ENCODE measurements at regions not wholly inside any gene's neighbourhood (a gene's known extent, or its start where the extent isn't known, plus 50 kb on each side); places are given as distances from the start of the nearest gene placed in this dataset.

DNA sequence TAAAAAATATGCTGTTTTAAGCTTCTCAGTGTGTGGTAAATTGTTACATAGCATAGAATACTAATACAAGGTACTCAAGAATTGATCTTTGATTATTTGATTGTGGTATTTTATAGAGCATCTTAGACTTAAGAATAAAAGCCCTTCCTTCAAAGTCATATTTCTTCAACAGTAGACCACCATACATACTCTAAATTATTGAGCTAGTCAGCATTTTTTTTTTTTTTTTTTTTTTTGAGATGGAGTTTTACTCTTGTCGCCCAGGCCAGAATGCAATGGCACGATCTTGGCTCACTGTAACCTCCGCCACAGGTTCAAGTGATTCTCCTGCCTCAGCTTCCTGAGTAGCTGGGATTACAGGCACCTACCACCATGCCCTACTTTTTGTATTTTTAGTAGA lies 436.7 kb upstream of the LUZP2 start:
- no peak for DNase-seq (ENCODE audit: low spot score)

- no peak for DNase-seq (ENCODE audit: low spot score)
These were observed 432.4 kb upstream of the LUZP2 start for GRCh38 chr11:24064309-24064903.

GRCh38 chr11:24068197-24068596 lies 428.7 kb upstream of the LUZP2 start:
- DNase-seq (ENCODE audit: low spot score): no peak

- DNase-seq (ENCODE audit: low spot score): no peak
These were observed 426.4 kb upstream of the LUZP2 start for GRCh38 chr11:24070435-24070834.

DNA sequence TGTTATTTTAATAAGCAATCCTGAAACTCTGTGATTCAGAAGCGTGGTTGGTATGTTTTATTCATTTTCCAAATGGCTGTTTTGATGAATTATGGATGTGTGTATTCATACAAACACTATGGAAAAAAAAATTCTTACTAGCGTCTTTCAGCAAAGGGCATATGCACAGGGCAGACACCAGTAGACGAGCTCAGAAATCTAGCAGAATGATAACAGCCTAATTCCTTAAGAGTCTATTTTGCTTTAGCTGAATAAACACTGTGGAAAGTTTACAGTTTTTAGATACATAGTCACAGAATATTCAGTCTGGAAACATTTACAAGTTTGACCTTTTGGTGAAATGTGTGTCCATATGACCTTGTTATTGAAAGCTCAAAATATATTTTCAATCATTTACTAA lies 418.8 kb upstream of the LUZP2 start:
- DNase-seq (ENCODE audit: low spot score): no peak

DNA sequence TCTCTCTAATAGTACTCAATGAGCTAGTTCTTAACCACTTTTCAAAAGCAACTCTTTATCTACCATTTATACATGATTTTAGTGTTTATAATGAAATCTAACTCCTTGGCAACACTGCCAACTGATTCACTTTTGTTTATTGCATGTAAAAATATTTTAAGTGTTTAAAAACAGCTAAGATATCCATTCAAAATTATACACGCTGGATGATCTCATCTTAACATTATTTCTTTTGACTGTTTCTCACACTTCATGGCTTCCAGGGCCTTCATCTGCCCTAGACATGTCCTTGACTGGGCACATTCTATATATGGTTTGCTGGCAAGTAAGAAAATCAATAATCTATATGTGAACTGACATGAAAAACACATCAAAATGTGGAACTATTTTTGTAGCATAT lies 414.6 kb upstream of the LUZP2 start:
- DNase-seq (ENCODE audit: low spot score): no peak

DNA sequence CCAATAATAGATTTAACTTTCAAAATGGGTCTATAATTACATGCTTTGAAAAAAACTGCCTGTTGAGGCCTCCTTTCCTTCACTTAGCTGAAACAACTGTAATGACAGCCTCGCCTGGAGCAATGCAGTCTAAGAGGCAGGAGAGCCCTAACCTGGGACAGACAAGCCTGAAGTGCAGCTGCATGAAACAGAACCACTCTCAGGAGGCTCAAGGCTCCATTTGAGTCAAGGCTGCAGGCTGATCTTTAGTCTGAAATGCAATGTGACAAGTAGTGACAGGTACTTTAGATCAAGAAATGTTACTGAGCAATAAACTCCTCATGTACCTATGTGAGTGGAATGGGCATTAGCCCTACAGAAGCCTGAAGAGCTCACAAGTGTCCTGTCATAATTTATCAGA lies 414.0 kb upstream of the LUZP2 start:
- no peak for DNase-seq (ENCODE audit: low spot score)

GRCh38 chr11:24084956-24085355 lies 411.9 kb upstream of the LUZP2 start:
- DNase-seq (ENCODE audit: low spot score): no peak

- no peak for DNase-seq (ENCODE audit: low spot score)
These were observed 409.9 kb upstream of the LUZP2 start for GRCh38 chr11:24086921-24087320.

GRCh38 chr11:24091594-24091993 lies 405.3 kb upstream of the LUZP2 start:
- DNase-seq (ENCODE audit: low spot score): no peak

DNA sequence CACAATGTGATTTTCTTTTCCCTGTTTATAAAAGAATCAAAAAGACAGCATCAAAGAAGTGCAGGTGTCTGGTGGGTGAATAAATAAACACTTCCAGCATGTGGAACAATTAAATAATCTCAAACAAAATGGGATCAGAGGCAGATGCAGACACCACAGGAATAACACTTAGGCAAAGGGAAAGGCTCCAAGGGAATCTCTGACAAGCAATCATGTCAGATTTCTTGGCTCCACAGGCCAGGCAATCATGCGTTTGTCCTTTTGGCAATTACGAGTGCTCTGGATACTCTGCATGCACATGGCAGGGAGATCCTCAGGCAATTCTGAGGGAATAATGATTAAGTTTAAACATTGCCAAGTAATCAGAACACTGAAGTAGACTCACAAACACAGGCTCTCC lies 403.5 kb upstream of the LUZP2 start:
- no peak for DNase-seq (ENCODE audit: low spot score)

DNA sequence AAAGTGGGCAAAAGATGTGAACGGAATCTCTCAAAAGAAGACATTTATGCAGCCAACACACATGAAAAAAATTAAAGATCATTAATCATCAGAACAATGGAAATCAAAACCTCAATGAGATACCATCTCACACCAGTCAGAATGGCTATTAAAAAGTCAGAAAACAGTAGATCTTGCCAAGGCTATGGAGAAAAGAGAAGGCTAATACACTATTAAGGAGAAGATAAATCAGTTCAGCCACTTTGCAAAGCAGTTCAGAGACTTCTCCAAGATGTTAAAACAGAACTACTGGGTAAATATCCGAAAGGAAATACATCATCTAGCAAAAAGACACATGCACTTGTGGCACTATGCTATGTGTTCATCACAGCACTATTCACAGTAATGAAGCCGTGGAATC lies 388.2 kb upstream of the LUZP2 start:
- DNase-seq (ENCODE audit: low spot score): no peak

- DNase-seq (ENCODE audit: low spot score): no peak
These were observed 374.6 kb upstream of the LUZP2 start for GRCh38 chr11:24122291-24122690.

- DNase-seq (ENCODE audit: low spot score): no peak
These were observed 372.0 kb upstream of the LUZP2 start for GRCh38 chr11:24124876-24125275.

DNA sequence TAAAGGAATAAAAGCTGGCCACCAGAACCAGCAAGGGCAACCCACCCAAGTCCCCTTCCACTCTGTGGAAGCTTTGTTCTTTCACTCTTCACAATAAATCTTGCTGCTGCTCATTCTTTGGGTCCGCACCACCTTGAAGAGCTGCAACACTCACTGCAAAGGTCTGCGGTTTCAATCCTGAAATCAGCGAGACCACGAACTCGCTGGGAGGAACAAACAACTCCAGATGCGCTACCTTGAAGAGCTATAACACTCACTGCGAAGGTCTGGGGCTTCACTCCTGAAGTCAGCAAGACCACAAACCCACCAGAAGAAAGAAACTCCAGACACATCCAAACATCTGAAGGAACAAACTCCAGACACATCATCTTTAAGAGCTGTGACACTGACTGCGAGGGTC lies 365.2 kb upstream of the LUZP2 start:
- no peak for DNase-seq (ENCODE audit: low spot score)

- no peak for DNase-seq (ENCODE audit: low spot score)
These were observed 364.4 kb upstream of the LUZP2 start for GRCh38 chr11:24132471-24132870.

DNA sequence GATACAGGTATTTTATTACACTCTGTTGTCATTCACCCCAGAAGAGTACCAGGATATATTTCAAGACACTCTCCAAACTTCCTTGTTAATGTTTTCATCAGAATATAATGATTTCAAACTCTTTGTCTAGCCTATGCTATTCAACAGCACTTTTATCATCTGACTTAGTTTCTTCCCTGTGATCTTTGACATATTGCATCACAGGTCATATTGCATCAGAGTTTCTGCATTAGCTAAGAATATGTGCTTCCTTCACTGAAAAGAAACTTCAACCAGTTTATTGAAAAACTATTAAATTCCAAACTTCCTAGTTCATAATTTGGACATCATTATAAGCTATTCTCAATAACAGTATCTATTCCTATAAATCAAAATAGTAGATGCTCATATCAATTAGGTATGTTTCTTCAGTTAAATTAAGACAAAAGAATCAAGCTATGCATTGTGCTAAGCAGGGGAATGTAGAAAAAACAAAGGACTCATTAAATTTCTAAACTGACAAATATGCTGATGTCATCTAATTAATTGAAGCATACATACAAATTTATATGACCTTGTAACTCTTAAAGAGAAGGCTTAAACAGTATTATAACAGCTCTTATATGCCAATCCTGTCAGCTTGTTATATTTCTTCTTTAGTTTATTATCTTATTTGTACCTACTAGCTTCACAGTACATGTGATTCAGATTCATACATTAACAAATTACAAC lies 361.8 kb upstream of the LUZP2 start:
- no peak for DNase-seq (ENCODE audit: low spot score)

DNA sequence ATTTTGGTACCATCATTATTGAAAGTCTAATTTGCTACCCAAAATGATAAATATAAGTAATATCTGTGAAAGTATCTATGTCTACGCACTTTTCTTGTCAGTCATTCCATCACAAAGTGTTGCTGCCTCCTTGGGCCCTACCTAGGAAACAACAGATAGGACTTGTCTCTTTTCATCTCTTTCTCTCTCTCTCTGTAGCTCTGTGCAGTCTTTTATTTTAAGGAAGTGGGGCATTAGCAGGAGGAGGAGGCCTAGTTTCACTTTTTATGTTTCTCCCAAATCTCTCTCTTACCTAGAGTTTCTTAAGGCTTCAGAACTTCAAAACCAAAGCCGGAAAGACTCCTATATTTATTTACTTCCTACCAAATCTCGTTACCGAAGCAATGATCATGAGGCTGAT lies 354.8 kb upstream of the LUZP2 start:
- DNase-seq (ENCODE audit: low spot score): no peak

GRCh38 chr11:24145411-24145810 lies 351.4 kb upstream of the LUZP2 start:
- no peak for DNase-seq (ENCODE audit: low spot score)

DNA sequence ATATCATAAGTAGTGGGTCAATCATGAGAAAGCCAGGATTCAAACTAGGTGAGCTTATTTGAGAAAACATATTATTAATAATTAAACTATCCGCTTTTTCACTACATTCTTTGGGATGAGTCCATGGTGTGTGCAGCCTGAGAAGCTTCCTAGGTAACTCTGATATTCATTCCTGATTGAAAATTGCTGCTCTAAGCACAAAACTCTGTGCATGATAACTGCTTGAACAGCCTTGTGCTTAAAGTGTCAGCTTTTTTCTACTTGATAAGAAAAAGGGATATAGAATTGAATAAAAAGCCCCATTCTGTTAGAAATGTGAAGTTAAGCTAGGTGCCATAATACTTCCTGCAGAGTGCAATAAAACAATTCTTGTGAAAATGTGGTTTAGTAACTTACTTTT lies 343.5 kb upstream of the LUZP2 start:
- no peak for DNase-seq (ENCODE audit: low spot score)

- DNase-seq (ENCODE audit: low spot score): no peak
These were observed 341.1 kb upstream of the LUZP2 start for GRCh38 chr11:24155792-24156191.

DNA sequence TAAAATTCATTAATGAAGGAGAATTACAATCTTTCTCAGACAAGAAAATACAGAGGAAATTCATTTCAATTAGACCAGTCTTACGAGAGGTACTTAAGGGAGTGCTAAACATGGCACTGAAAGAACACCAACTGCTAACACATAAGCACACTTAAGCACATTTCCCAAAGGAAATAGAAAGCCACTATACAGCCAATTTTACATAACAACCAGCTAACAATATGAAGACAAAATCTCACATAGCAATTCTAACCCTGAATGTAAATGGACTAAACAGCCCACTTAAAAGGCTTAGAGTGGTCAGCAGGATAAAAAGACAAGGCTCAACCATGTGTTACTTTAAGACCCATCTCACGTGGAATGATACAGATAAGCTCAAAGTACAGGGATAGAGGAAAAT lies 339.5 kb upstream of the LUZP2 start:
- no peak for DNase-seq (ENCODE audit: low spot score)

- no peak for DNase-seq (ENCODE audit: low spot score)
These were observed 335.3 kb upstream of the LUZP2 start for GRCh38 chr11:24161587-24161986.

DNA sequence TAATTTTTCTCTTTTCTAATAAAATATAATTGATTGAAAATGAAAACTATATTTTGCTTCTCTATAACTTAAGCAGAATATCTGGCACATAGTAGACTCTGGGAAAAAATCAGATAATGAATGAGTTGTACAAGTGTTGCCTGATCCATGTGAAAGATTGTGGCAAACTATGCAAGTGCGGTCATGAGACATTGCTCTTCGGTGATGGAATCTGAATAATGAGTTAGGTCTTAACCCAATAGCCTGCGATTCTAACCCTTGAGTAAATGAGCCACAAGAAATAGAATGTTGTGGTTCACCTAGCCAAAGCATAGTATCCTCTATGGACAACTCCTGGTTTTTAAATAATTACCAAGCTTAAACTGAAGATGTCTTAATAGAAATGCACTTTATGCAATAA lies 333.7 kb upstream of the LUZP2 start:
- DNase-seq (ENCODE audit: low spot score): no peak

Measured in Ammon's horn (tissue), 1 donor.